Right forelimb (tissue), 1 donor: ENCODE measurements at regions not wholly inside any gene's neighbourhood (a gene's known extent, or its start where the extent isn't known, plus 50 kb on each side); places are given as distances from the start of the nearest gene placed in this dataset.
"Not testable (repeated sequence)": the region's sequence is repeated elsewhere in the genome, so short reads cannot be mapped to it uniquely, and the experiment has no call there.

ENCODE experiments used
- DNase-seq: peaks from one replicate; pipeline ENCODE4 v3.0.0-alpha.2; 2018

GRCh38 chr1:30550365-30551220 is 172.8 kb downstream of the MATN1 start:
- DNase-seq, result no peak

- DNase-seq, result not testable (repeated sequence)
These were observed 173.5 kb downstream of the MATN1 start for GRCh38 chr1:30549872-30550271.

GRCh38 chr1:30548294-30548693 is 175.1 kb downstream of the MATN1 start:
- DNase-seq, result no peak

DNA sequence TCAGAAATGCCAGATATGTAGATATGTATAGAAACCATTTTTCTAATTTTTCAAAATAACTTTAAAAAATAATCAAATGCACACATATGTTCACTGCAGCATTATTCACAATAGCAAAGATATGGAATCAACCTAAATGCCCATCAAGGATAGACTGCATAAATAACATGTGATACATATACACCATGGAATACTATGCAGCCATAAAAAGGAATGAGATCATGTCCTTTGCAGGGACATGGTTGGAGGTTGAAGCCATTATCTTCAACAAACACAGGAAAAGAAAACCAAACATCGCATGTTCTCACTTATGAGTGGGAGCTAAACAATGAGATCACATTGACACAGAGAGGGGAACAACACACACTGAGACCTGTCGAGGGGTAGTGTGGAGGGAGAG is 176.1 kb downstream of the MATN1 start:
- not testable (repeated sequence) for DNase-seq

GRCh38 chr1:30545365-30545764 is 178.0 kb downstream of the MATN1 start:
- DNase-seq, result no peak

GRCh38 chr1:30541721-30542485 is 181.5 kb downstream of the MATN1 start:
- DNase-seq, result no peak

- DNase-seq, result no peak
These were observed 182.7 kb downstream of the MATN1 start for GRCh38 chr1:30540611-30541192.

DNA sequence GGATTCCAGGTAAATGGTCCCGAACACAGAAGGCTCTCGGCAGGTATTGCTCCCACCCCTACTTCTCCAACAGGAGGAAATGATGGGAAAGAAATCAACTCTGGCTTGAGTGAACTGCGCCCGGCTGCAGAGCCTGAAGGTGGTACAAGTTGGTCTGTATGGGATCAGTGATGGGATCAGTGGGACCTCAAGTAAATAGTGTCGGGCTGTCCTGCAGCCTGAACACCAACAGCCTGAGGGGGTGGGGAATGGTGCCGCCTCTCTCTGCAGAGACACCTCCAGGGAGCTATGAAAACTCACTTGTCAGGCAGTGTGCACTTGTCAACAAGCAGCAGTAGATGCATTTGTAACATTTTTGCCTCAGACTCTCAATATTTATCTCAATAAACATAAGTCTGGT is 183.5 kb downstream of the MATN1 start:
- DNase-seq, result no peak

- DNase-seq, result no peak
These were observed 184.2 kb downstream of the MATN1 start for GRCh38 chr1:30538993-30539867.

DNA sequence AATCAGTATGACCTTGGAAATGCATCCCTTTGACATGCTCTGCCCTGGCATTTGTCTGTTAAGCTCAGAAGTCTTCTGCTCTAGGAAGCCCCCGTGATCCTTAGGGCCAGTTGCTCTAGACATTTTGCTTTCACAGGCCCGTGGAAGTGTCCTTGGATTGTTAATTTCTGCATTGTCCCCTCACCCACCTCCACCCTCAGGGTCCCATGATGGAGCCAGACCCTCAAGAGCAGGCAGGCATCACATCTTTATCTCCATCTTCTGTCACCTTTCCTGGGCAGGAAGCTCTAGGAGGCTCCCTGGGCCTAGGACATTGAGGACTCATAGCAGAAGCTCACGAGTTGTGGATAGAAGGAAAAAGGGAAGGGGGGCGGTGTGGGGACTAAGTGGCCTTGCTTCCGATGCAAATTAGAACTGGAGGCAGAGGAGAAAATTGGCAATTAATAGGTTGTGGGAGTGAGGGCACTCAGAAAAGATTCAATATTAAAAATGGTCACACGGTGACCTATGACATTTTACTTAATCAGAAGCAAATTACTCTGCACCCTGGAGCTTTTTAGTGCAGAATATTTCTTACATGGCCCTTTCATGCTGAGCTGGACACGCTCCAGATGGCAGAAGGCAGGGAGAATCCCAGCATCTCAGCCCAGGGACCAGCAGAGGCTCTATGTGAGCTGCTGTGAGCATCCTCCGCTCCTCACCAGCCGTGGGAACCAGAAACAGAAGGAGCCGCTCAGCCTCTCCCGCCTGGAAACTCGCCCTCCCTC is 185.0 kb downstream of the MATN1 start:
- DNase-seq, result no peak

GRCh38 chr1:30537279-30537678 is 186.1 kb downstream of the MATN1 start:
- no peak for DNase-seq

- no peak for DNase-seq
These were observed 186.9 kb downstream of the MATN1 start for GRCh38 chr1:30536530-30536929.

DNA sequence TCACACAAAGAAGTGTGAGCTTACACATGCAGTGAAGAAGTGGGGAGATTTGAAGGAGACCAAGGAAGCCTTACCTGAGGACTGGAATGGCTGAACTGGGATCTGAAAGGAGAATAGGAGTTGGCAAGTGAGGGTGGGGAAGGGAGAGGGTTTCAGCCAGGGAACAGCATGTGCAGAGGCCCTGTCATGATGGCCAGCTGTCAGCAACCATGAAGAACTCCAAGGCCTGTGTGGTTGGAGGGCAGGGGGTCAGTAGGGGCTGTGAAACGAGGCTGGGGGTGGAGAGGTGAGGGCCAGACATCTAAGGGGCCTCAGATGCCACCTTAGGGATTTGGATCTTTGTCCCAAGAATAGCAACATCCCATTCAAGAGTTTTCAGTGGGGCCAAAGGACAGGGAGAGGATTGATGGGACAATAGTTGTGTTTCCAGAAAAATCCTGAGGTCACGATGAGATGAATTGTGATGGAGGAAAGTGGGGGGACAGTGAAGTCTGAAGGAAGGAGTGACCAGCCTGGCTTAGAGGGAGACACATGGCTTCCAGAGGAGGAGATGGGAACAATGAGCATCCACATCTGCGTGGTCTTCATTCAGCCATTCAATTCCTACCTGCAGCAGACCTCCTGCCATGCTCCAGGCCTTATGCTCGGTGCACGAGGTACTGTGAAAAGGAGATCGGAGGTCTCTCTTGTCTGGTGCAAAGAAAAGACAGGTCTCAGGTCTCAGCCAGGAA is 187.6 kb downstream of the MATN1 start:
- DNase-seq, result no peak

GRCh38 chr1:30534551-30534940 is 188.8 kb downstream of the MATN1 start:
- no peak for DNase-seq

GRCh38 chr1:30533796-30534550 is 189.4 kb downstream of the MATN1 start:
- no peak for DNase-seq

- DNase-seq, result no peak
These were observed 190.2 kb downstream of the MATN1 start for GRCh38 chr1:30533141-30533540.

- no peak for DNase-seq
These were observed 190.8 kb downstream of the MATN1 start for GRCh38 chr1:30532621-30533020.

GRCh38 chr1:30527511-30528140 is 195.8 kb downstream of the MATN1 start:
- DNase-seq, result no peak

DNA sequence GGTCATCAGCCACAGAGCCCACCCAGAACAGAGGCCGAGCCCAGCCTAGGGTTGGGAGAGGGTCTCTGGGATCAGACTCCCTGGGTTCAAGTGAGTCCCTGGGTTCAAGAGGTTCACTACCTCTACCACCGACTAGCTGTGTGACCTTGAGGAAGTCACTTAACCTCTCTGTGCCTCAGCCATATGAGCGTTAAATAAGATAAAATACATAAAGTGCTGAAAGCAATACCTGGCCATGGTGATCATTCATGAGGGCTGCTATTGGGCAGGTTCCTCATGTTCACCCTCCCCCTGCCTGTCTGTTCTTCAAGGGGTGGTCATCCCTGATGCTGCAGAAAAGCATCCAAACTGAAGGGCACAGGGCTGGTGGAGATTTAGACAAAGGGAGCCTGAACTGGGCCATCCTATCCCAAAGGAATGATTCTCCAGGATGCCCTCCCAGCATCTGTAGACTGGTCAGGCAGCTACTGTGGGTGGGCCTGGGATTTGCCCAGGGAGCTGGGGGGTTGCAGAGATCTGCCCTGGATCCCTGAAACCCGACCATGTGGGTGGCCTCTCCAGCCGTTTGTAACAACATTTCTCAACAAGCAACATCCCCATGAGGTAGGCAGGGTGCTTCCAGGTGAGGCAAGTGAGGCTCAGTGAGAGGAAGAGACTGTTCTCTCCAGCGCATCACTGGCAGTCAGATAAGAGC is 196.6 kb downstream of the MATN1 start:
- no peak for DNase-seq
